Left ventricle myocardium superior (tissue), 1 donor: ENCODE measurements at regions not wholly inside any gene's neighbourhood (a gene's known extent, or its start where the extent isn't known, plus 50 kb on each side); places are given as distances from the start of the nearest gene placed in this dataset.

Source experiments
- ATAC-seq: fragments of 200-7000 bp; cut with Tn5 transposase; one replicate; pipeline ENCODE4 v1.9.1; 2020; ENCODE audit warnings: mild to moderate bottlenecking, moderate library complexity
- DNase-seq: peaks from one replicate; pipeline ENCODE4 v3.0.0-alpha.2; 2020
- intact Hi-C: fragments of 100-400 bp; cut with micrococcal nuclease; formaldehyde crosslinking; loops from one replicate; pipeline ENCODE4 v1.11.0; 2022
- donor health status: DM: no; HTN: yes; CAD: no; lungs with severe emphysema.

- intact Hi-C loops: no loop called here
- DNase-seq (no peak), ATAC-seq (no peak)
Measured at GRCh38 chr2:128396500-128396891, 77.8 kb upstream of the HS6ST1 start.

- intact Hi-C loops: no loop called here
- ATAC-seq (no peak), DNase-seq (no peak)
Measured at GRCh38 chr2:128396946-128397345, 78.3 kb upstream of the HS6ST1 start.

GRCh38 chr2:128399256-128399655, 80.6 kb upstream of the HS6ST1 start:
- intact Hi-C loops: no loop called here
- ATAC-seq (no peak), DNase-seq (no peak)

GRCh38 chr2:128399690-128400291, 81.1 kb upstream of the HS6ST1 start:
- ATAC-seq (no peak), DNase-seq (no peak)
- intact Hi-C loops: no loop called here

GRCh38 chr2:128401680-128402079, 83.0 kb upstream of the HS6ST1 start:
- ATAC-seq: no peak
- intact Hi-C loops: no loop called here
- no peak for DNase-seq

GRCh38 chr2:128402911-128403670, 84.4 kb upstream of the HS6ST1 start:
- ATAC-seq (no peak), DNase-seq (no peak)
- intact Hi-C loops: no loop called here

- intact Hi-C loops: no loop called here
- DNase-seq (no peak), ATAC-seq (no peak)
Measured at GRCh38 chr2:128403814-128404708, 85.4 kb upstream of the HS6ST1 start.

- ATAC-seq: no peak
- no peak for DNase-seq
- intact Hi-C loops: no loop called here
Measured at GRCh38 chr2:128404709-128405466, 86.2 kb upstream of the HS6ST1 start.

- no peak for DNase-seq
- intact Hi-C loops: no loop called here
- no peak for ATAC-seq
Measured at GRCh38 chr2:128405467-128405900, 86.8 kb upstream of the HS6ST1 start.

- intact Hi-C loops: no loop called here
- DNase-seq (no peak), ATAC-seq (no peak)
Measured at GRCh38 chr2:128405981-128406613, 87.4 kb upstream of the HS6ST1 start.

GRCh38 chr2:128406736-128407554, 88.3 kb upstream of the HS6ST1 start:
- no peak for DNase-seq
- intact Hi-C loops: no loop called here
- ATAC-seq: no peak

- intact Hi-C loops: no loop called here
- DNase-seq: no peak
- ATAC-seq: no peak
Measured at GRCh38 chr2:128408349-128409305, 90.0 kb upstream of the HS6ST1 start.

- intact Hi-C loops: no loop called here
- ATAC-seq (no peak), DNase-seq (no peak)
Measured at GRCh38 chr2:128409326-128410034, 90.8 kb upstream of the HS6ST1 start.

- ATAC-seq: no peak
- no peak for DNase-seq
- intact Hi-C loops: no loop called here
Measured at GRCh38 chr2:128410035-128410757, 91.5 kb upstream of the HS6ST1 start.

- ATAC-seq (no peak), DNase-seq (no peak)
- intact Hi-C loops: no loop called here
Measured at GRCh38 chr2:128410758-128411215, 92.1 kb upstream of the HS6ST1 start.

GRCh38 chr2:128411431-128411830, 92.8 kb upstream of the HS6ST1 start:
- ATAC-seq (no peak), DNase-seq (no peak)
- intact Hi-C loops: no loop called here
